Stimulated activated CD8-positive, alpha-beta memory T cell treated with anti-CD3 and anti-CD28 coated beads, Interleukin-7, amount 100 ng/mL, for 4 hours (primary cell): ENCODE measurements at regions not wholly inside any gene's neighbourhood (a gene's known extent, or its start where the extent isn't known, plus 50 kb on each side); places are given as distances from the start of the nearest gene placed in this dataset.
"Not testable (repeated sequence)": the region's sequence is repeated elsewhere in the genome, so short reads cannot be mapped to it uniquely, and the experiment has no call there.

ENCODE experiments used
- DNase-seq, 2 donors: peaks; one replicate each; pipeline ENCODE4 v3.0.0-alpha.2; 2020; ENCODE audit warnings: low read depth in 2 of 2

DNA sequence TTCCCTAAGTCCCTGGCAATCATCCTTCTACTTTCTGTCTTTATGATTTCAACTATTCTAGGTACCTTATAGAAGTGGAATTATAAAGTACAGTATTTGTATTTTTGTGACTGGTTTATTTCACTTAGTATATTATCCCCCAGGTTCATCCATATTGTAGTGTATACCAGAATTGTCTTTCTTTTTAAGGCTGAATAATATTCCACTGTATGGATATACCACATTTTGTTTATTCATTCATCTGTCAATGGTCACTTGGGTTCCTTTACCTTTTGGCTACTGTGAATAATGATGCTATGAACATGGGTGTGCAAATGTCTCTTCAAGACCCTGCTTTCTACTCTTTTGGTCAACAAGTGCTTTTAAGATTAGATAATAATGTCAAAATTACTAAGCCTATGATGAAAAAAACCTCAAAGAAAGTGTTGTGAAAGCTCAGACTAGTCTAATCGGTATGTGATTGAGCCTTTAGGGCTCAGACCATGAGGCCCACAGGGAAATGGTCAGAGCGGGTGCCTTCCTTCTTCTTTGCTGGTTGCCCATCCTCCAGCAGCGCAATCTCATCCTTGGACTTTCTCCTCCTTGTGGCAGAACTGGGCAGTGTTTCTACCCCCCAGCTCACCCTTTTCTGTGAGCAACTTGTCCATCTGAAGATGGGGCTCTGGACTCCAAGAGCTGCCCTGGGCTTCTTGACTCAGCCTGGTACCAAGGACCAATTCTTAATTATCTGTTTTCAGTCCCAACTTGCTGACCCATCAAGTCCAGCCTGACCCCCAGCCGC, 105.4 kb downstream of the TTC8 start:
- no peak for DNase-seq

DNA sequence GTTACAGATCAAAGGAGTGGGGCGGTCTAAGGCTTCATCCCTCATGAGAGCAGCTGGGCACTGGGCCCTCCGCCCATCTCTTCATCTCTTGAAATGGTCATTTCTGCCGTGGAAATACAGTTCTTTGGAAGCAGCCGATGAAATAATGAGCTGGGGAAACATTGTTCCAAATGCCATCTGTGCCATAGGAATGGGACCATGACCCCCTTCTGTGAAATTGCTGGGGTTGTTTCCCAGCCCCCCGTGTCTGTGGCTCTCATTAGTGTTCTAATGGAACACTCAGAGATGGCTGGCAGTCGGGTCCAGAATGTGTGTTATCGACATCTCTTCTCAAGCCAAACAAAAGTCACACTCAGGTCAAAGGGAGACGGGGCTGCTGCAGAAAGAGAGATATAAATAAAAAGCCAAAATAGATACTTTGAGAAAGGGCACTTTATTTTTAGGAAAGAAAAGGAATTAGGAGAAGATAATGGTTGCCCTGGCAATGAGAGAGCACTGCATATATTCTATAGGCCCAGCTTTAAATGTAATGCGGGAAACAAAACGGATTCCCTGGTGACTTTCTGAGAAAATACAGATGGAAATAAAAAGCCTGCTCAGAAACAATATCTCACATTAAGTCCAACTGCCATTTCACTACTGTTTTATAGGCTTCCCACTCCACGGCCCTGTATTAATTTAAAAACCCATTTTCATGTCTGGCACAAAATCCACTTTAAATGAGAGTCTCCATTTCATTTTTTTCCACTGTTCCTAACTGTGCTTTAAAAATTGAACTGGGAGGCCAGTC, 107.1 kb downstream of the TTC8 start:
- DNase-seq: no peak

DNA sequence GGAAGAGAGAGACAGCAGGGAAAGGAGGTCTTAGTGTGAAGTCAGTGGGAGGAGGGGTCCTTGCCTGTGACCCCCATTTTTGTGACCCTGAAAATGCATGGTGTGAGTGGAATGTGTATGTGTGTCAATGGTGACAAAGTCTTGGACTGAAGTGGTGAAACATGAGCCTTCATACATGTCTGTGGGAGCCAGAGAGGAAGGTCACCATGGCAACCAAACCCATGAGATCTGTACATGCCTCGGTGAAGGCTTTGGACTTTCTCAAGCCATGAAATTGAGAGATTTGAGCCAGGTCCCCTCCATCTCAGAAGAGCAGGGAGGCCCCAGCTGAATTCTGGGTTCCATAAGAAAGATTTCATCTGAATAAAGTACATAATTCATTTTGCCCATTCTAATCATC, 108.7 kb downstream of the TTC8 start:
- DNase-seq: no peak

DNA sequence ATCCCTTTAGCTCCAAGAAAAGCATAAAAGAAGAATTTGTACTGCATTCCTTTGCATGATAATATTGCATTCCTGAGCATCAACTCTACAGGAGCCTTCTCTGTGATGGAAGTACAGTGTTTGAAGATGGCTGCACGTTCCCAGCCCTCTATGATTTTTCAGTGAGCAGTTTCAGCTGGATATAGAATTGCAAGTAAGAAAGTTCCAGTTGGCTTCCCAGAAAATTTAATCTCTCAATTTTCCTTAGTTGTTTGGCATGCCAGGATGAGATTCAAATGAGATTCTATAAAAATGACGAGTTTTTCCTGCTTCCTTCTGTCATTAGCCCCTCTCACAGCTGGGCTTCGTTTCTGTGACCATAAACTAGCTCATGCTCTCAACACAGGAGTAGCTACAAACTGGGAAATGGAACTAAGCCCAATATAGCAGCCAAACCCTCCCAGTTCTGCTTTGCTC, 109.9 kb downstream of the TTC8 start:
- DNase-seq: no peak

DNA sequence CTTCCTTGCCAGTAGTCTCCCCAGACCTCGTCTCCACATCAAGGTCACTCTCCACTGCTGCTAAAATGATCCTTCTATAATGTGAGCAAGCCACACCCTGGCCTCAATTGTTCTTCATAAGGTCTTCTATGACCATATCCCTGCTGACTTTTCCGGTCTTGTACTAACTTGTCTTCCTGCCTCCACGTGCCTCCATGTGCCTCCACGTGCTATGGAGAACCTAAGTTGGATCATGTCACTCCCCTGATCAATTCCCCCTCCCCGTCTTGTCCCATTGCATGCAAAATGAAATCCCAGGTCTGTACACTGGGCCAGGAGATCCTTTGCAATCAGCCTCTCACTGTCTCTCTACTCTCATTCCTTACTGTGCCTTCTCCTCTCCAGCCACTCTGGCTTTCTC, 110.6 kb downstream of the TTC8 start:
- no peak for DNase-seq

DNA sequence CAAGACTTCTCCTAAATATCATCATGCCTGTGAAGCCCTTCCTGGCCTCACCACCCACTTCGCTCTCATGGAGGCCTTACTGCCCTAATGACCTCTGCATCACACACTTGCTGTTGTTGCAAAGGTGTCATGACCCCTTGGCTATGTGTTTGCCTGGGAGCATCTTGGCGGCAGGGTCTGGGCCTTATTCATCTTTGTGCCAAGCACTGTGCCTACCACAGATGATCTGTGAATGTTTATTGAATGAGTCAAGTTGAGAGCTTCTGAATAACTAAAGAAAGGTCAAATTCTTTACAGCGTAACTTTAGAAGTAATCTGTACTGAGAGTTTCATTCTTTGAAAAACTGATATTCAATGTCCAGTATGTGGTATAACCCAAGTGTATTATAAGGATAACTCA, 113.3 kb downstream of the TTC8 start:
- no peak for DNase-seq

DNA sequence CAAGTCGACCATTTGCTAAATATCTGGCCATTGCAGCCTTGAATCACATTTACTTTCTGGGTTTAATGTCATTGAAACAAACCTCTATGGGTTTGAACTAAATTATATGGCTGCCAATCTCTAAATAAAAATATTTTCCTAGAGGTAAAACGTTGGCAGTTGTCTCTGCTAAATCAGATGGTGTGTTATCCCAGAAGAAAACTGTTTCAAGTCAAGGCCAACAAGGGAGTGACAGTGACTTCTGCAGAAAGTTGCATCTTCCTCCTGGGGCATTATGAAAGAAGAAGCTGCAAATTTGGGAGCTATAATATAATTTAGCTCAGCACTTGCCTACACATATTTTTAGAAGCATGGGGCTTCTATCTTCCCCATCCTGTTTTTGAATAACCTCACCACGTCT, 116.2 kb downstream of the TTC8 start:
- DNase-seq: no peak

DNA sequence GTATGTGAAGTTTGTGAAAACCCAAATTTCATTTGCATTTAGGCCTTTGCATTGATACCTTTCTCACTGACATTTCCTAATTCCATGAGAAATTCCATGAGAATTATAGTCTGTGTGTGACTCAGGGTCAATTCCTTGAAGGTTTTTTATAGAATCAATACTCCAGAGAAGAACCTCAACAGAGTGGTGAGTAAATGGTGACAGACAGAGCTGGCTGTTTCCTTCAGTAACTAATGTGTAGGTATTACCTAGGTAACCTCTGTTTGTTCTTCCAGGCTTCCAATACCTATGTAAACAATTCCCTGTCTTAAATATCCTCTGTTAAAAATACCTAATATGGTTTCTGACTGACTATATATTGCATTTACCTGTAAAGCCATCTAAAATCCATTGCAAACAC, 117.0 kb downstream of the TTC8 start:
- DNase-seq: no peak

DNA sequence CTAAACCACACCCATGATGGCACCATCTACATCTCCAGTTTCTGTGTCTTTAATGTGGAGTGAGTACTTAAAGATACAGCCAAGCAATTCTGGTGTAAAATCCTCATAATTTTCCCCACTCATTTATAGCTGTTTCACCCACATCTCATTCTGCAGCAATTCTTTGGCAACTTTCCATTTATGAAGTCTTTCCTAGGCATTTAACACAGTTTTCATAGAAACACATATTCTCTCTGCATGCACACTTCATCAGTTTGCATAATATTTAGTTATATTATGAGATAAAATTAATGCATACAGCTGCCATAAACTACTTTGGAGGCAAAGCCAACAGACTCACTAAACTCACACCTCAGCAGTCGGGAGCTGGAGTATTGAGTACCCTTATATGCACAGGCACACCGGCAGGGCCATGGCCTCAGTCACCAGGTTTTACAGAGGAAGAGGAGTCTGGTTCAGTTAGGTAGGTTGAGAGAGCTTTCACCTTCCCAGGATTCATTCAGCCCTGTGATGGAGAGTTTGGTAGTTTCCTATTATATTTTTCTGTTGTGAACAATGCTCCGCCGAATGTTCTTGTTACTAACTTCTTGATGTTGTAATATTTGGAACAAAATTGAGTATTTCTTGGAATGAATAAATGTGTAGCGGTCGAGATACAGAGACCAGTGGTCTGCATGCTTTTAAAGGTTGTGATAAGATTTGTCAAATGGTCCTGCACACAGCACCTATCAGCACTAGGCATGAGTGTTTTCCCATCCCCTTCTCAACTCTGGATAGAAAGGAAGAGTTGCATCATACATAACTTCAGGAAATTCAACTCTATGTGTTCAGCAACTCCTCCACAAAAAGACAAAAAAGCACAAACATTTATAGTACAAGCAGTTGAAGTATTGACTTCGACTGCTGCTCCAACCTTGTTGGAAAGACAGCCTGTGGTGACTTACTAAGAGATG, 123.5 kb downstream of the TTC8 start:
- DNase-seq: no peak

DNA sequence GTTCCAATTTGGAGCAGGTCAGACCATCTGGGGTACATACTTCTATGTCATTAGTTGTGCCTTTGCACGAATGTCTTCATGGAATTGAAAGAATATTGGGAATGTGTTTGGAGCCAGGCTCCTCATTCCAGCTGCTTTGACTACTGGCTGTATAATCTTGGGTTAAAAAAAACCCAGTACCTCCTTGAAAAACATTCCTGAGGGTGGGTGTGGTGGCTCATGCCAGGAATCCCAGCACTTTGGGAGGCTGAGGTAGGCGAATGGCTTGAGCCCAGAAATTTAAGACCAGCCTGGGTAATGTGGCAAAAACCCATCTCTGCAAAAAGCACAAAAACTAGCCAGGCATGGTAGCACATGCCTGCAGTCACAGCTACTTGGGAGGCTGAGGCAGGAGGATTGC, 125.6 kb downstream of the TTC8 start:
- DNase-seq: no peak

DNA sequence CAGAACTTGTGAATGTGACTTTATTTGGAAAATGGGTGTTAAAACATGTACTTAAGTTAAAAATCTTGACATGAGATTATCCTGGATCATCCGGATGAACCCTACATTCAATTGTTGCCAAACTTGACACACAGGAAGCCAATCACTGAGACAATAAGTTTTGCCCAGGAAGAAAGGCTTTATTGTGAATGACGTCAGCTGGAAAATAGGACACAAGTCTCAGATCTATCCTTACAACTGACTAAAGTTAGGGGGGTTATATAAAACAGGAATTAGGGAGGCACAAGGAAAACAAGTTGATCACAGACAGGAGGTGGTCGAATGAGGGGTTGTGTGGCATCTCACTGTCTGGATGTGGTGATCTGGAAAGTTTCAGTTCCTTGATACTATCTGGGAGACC, 126.9 kb downstream of the TTC8 start:
- DNase-seq: no peak

DNA sequence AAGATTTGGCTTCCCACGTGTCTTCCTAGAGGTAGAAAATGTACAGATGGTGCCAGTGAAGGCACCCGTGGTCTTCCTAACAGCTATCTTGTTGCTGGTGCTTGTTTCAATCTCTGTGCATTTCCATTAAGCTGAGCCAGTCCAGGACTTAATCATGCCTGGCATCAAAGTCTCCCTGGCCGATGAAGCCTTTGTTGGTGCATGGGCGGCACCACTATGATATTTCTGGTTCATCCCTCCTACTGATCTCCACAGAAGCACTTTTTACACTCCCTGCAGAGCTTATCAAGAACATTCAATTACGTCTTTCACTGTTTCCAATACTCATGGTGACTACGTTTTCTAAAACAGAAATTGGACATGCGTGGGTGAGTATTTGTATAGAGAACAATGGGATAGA, 128.4 kb downstream of the TTC8 start:
- DNase-seq: no peak

DNA sequence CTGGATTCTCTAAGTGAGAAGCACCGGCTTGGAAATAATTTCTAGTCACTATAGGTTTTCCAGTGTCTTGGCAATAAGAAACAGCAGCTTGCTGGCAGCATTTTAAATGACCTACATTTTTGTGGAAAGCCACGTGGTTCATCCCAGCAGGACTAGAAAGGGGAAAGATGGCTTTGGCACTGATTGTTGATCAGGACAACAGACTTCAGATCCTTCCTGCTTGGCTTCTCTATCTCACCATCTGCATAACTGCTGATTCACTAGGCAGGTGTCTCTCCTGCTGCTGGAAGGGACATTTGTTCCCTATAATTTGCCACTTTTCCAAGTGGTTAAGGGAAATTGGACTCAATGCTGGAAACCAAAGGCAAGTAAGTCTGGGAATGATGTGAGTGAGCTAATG, 131.0 kb downstream of the TTC8 start:
- no peak for DNase-seq

DNA sequence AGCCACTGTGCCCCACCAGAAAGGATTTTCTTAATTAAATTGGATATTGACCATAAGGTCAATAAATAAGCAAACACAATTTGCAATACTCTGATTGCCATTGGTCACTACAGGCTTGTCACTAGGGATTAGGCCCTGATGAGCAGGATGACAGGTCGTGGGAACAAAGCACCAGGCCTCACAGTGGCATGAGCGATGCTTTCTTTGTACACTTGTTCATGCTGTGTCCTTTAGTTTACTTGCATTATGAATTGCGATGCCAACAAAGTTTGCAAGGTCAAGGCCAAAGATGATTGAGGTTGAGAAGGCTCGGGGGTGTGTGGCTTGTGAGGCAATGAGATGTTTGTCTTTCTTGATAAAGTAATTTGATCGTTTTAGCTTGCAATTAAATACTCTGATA, 136.0 kb downstream of the TTC8 start:
- no peak for DNase-seq

DNA sequence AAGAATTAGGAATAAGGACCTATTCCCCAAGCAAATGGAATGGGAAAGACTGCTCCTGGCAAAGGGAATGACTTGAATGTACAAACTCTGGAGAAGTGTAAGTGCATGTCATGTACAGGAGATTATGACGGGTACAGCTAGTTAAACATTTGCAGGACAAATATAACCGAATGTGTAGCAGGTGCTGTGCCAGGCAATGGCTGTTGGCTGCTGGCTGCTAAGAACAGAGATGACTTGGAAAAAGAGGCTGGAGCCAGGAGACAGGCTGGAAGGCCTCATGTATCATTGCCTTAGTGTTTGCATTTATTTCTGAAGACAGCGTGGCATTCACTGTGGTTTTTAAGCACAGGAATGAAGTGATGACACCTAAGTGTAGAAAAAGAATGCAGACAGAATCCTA, 136.8 kb downstream of the TTC8 start:
- no peak for DNase-seq

DNA sequence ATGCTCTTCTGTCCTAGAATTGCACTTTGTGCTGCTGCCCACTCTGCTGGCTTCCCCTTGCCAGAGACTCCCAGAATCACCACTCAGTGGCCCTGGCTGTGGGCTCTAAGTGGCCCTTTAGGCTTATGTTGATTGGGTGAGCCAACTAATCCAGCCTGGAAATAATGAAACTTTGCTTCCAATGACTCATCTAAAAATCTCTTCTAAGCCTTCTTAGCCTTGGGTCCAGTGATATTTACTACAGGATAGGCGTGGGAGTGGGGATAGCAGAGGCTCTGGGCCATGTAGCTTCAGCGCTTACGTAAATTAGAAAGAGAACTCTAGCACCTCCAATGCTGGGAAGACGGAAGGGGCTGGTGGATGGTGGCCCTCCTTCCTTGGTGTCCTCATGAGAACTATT, 137.9 kb downstream of the TTC8 start:
- no peak for DNase-seq

DNA sequence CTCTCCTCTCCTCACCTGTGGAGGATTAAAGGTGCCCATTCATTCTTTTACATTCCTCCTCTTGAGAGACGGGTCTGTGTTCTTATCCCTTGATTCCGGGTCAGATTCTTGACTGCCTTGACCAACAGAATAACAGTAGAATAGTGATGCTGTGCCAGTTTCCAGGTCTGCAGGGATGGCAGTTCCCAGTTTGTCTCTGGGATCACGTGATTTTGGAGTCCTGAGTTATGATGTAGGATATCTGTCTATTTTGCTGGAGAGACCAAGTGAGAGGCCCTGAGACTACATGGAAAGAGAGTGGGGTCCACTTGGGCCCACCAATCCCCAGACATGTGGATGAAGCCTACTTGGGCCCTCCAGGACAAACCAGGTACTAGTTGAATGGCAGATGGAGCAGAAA, 142.8 kb downstream of the TTC8 start:
- DNase-seq: no peak

DNA sequence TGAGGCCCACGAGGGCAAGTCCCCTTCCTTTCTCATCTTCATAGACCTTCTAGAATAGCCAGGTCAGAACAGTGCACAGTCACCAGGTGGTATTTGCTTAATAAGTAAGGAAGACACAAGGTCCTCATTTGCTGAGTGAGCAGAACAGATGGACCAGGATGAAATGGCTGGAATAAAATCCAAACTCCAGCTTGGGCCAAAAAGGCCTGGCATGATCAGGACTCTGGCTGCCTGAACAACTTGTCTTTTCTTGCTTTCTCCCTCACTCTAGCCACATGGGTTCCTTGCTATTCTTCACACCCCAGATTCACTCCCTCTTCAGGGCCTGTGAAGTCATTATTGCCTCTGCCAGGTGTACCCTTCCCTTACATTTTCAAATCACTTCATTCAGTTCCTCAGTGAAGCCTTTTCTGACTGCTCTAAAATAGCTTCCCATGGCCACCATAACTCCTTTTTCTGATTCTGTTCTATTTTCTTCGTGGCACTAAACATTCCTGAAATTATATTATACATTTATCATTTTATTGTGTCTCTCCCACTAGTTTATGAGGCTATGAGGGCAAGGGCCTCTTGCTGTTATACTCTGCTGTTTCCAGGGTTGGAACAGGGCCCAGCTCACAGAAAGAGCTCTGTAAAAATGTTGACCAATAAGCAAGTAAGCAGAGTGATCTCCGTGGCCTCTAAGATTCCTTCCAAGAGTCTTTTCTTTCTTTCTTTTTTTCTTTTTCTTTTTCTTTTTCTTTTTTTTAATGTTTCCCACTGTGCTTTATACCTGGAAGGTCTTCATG, 150.8 kb downstream of the TTC8 start:
- no peak for DNase-seq

DNA sequence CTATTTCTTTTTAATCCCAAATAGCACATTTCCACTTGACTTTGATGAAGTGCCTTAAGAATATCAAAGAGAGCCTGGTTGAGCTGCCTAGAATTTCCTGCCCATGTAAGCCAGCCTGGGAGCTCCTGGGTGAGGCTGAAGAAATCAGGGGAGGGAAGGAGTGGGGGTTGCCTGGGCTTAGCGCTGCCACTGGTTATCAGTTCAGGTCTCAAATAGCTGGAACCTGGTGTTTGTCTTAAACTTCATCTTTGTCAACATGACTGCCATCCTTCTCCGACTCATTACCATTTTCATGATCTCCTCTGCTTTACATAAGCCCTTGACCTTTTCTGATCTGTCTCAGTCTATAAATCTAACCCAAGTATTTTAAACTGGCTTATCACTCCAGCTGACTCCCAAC, 151.5 kb downstream of the TTC8 start:
- DNase-seq: no peak

DNA sequence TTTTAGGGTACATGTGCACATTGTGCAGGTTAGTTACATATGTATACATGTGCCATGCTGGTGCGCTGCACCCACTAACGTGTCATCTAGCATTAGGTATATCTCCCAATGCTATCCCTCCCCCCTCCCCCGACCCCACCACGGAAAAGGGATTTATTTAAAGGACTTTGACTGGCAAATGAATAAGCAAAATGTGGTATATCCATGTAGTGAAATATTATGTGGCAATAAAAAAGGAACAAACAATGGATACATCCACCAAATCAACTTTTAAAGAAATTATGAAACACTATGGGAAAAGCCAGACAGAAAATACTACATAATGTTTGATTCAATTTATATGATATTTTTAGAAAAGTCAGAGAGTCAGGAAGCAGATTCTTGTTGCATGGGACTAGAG, 156.5 kb downstream of the TTC8 start:
- DNase-seq: not testable (repeated sequence)

DNA sequence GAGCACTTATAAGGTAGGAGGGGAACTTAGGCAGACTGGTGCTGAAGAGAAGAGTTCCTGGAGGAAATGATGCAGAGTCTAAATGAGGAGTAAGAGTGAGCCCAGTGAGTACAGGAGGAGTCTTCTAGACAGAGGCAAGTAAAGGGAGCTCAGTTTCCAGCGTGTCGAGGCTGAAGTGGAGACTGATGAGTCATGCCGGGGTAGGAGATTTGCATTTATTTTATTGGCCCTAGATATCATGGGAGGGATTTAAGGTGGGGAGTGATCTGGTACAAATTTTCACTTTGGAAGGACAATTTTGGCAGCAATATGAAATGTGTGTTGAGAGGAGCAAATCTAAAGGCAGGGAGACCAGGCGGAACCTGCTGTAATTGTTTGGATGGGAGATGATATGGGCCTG, 157.5 kb downstream of the TTC8 start:
- DNase-seq: no peak
